HG03064 (cell line): ENCODE measurements at regions not wholly inside any gene's neighbourhood (a gene's known extent, or its start where the extent isn't known, plus 50 kb on each side); places are given as distances from the start of the nearest gene placed in this dataset.

ENCODE experiments used
- ATAC-seq: cut with Tn5 transposase; IDR thresholded peaks from one replicate; pipeline ENCODE4 v1.9.1; 2021; ENCODE audit warnings: low read depth; ENCODE audit not compliant: unreplicated experiment

DNA sequence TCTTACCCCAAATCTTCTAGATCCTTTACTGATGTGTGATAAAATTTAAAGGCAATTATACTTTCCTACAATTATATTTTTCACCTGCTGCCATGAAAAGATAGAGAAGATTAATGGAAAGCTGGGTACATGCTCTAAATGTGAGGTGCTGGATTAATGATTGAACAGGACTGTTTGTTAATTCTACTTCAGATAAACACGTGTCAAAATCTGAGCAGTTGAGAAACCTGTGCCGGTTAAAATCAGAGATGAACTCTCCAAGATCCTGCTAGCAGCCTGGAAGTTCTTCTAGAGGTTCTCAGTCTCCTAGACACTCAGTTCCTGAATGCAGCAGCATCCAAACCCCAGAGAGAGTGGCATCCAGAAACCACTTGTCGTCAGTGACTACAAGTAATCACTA, 69.2 kb downstream of the INHBA start:
- no peak for ATAC-seq

DNA sequence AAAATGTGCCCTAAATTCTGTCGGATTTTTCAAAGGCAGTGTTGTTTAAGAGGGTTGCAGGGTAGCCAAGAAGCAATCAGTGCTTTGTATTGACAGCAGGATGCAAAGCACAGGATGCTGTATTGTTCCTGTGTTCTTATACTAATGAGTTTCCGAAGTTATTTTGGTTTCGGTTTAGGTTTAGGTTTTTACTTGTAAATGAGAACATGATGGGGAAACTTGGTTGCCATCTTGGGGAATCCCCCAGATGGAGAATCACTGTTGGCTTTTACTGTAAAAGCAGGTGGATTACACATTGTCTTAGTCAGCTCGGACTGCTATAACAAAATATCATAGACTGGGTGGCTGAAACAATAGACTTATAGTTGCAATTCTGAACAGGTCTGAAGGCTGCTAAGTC, 72.1 kb downstream of the INHBA start:
- peak; percentile 81 for ATAC-seq

- no peak for ATAC-seq
Observed at GRCh38 chr7:41629711-41630111, 73.2 kb downstream of the INHBA start.

DNA sequence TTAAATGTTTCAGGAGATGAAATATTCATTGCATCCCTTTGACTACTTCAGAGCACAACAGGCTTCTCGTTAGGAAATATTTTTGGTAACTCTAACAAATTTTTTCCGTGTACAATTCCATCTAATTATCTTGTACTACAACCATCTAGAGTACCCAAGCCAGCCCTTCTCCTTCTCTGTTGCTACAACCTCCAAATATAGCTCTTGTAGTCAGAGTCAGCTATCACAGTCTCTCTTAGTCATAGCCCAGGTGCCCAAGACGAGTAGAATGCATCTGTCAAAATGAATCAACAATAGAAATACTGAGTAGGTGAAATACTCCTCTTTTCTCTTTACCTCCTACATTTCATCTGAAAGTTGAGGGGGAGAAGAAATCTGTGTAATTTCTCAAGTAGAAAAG, 74.0 kb downstream of the INHBA start:
- no peak for ATAC-seq

- no peak for ATAC-seq
Observed at GRCh38 chr7:41627645-41628298, 75.1 kb downstream of the INHBA start.

DNA sequence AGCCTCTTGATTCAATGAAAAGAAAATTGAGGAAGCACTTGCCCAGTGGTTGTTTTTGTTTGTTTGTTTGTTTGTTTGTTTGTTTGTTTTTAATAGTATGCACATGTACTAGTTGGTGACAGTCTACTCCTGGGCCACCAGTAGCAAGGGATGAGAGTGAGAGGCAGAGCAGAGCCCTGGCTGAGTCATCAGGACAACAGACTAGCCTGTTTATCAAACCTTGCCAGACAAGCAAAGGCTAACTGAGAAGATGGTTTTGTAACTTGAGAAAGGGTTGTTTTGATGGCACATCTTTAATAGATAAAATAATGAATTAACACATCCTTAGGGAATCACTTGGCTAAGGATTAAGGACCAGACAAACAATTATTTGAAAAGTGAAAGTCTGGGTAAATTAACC, 78.1 kb downstream of the INHBA start:
- ATAC-seq, result no peak

DNA sequence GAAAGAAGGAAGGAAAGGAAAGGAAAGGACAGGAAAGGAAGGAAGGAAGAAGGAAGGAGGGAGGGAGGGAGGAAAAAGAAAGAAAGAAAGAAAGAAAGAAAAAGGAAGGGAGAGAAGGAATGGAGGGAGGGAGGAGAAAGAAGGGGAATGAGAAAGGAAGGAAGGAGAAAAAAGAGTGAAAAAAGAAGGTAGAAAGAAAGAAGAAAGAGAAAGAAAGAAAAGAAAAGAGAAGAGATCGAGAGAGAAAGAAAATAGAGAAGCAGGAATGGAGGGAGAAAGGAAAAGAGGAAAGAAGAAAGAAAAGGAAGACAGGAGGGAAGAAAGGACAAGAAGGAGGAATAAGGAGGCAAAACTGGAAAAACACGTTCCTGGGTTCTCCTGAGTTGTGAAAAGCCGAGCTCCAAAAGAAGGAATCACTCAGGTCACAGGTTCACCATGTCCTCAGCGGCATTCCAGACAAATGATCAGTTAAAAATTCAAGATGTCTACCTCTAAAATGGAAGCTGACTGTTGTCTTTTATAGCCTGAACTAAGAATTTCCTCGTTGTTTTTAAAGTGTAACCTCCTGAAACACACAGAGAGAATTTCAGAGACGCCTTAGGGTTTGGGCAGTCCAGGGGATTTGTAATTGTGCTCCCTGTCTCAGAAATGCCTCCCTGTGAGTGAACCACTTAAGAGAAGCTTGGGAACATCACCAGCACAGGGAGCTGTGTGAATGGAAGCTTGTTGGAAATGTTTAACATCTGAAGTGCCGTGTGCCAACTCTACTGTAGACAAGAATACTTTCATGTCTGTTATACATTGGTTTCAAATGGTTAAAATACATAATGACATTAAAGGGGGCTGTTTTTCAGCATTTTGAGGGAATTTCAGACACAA, 80.7 kb downstream of the INHBA start:
- no peak for ATAC-seq

GRCh38 chr7:41617987-41618386, 84.9 kb downstream of the INHBA start:
- no peak for ATAC-seq

- ATAC-seq, result no peak
Observed at GRCh38 chr7:41612798-41613197, 90.1 kb downstream of the INHBA start.

DNA sequence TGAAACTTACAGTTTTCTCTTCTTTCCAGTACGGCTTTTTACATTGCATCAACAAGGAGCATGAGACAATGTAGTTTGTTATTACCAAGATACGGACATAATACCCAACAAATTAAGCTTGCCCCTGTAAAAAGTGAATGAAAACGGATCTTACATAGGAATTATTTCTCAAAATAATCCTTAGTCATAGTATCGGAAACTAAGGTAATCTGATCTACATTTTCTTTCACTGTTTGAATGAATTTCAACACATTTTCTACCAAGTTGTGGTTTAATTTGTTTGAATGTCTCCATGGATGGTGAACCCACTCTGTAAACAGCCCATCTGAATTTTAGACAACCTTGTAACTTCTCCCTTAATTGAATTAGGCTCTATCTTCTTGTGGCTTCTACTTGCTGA, 90.5 kb downstream of the INHBA start:
- ATAC-seq, result no peak

DNA sequence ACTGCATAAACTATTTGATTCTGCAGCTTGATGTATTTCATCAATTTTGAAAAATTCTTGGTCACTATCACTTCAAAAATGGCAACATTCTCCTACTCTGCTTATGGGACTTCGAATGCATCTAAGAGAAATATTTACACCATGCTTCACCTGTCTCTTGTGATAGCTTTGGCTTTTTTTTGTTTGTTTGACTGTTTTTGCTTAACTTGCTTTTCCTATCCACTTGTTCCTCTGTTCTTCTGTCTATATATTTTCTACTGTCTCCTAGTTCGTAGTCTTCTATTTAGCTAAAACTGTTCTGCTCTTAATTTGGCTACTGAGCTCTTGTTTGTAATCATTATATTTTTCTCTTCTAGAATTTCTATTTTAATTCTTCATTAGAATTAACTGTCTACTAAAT, 94.4 kb downstream of the INHBA start:
- ATAC-seq, result no peak

- ATAC-seq, result no peak
Observed at GRCh38 chr7:41603985-41604384, 98.9 kb downstream of the INHBA start.

- ATAC-seq, result no peak
Observed at GRCh38 chr7:41599760-41600159, 103.1 kb downstream of the INHBA start.

GRCh38 chr7:41592794-41593193, 110.1 kb downstream of the INHBA start:
- no peak for ATAC-seq

DNA sequence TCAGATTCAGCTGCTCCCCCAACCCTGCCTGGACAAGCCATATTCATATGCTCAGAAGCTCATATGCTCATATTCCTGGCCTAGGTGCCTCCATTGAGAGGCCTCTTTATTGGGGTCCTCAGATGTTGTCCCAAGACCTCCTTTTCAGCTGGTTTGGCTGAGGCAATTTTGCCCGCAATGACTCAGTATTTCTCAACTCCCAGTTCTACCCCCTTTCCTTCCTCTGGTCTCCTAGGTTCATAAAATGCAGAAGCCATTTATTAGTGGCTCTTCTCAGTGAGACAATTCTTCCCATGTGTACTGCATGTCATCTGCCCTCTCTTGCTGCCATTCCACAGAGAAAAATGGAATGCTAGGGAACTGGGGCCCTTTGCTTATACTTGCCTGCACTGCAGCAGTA, 110.7 kb downstream of the INHBA start:
- ATAC-seq, result no peak

DNA sequence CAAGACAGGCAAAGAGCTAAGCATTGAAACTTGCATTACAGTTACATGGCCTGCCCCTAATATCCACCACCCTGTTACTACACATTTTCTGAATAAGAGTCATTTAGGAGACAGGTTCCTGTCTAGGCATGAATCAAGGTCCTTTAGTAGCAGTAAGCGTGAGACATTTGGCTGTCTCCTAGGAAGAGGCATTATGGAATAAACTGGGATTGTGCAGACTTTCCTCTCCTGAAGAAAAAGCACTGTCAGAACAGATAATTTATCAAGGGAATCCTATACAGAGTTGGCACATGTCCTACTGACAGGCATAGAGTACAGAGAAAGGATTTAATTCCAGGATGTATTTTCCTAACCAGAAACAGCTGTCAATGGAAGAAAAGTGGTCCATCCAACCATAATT, 111.9 kb downstream of the INHBA start:
- ATAC-seq, result no peak

DNA sequence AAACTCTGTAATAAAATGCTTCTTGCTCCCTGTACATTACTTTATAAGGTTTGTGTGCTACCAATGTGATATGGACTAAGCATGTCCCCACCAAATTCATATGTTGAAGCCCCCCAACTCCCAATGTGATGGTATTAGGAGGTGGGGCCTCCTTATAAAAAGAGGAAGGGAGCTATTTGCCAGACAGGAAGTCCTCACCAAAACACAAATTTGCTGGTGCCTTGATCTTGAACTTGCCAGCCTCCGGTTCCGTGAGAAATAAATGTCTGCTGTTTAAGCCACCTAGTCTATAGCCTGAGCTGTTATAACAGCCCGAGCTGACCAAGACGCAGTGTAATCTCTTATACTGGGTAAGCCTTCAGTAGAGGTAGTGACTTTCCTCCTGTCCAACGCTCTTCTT, 114.5 kb downstream of the INHBA start:
- no peak for ATAC-seq

- no peak for ATAC-seq
Observed at GRCh38 chr7:41586931-41587640, 115.8 kb downstream of the INHBA start.

- no peak for ATAC-seq
Observed at GRCh38 chr7:41584746-41585145, 118.1 kb downstream of the INHBA start.

- ATAC-seq, result no peak
Observed at GRCh38 chr7:41582116-41582515, 120.8 kb downstream of the INHBA start.

DNA sequence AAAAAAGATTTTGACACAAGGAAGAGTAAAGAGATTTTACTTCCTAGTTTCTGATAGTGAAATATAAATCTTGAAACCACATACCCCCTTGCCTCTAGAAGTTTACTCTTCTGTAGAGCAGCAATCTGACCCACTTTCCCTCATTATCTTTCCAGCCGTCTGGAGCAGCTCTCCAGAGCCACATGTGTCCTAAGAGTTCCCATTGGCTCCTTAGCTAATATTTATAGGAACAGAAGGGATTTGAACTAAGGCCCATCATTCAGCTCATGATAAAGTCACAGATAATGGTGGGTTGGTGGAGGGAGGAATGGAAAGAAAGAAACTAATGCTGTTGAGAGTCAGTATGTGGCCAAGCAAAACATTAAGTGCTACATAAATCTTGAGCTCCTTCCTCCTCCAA, 121.8 kb downstream of the INHBA start:
- no peak for ATAC-seq
